ENCODE measurements at regions not wholly inside any gene's neighbourhood (a gene's known extent, or its start where the extent isn't known, plus 50 kb on each side); places are given as distances from the start of the nearest gene placed in this dataset.

DNA sequence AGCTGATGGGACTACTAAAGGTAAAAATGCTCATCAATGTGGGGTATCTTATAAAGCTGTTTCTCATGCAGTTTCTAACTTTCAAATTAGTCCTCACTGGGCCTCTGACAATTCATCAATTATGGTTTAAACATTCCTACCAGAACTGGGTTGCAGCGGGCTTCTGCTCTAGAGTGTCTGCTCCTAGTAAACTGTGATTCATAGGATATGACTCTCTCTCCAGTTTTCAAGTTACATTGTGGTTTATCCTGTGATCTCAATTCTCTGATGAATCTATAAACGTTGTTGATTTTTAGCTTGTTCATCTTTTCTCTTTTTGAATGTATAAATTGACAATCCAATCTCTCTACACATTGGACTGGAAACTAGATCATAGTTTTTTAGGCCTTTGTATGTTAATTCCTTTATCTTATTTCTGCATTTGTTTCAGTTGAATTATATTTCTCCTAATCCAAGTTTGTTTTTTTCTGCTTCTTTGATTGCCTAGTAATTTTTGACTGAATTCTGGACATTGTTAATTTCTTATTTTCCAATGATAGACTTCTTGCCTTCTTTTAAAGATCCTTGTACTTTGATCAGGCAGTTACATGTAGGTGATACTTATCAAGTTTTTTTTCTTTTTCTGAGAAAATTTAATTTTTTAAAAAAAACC lies 822.6 kb downstream of the TLE1 start:
- TF ChIP-seq, protein P1, sequence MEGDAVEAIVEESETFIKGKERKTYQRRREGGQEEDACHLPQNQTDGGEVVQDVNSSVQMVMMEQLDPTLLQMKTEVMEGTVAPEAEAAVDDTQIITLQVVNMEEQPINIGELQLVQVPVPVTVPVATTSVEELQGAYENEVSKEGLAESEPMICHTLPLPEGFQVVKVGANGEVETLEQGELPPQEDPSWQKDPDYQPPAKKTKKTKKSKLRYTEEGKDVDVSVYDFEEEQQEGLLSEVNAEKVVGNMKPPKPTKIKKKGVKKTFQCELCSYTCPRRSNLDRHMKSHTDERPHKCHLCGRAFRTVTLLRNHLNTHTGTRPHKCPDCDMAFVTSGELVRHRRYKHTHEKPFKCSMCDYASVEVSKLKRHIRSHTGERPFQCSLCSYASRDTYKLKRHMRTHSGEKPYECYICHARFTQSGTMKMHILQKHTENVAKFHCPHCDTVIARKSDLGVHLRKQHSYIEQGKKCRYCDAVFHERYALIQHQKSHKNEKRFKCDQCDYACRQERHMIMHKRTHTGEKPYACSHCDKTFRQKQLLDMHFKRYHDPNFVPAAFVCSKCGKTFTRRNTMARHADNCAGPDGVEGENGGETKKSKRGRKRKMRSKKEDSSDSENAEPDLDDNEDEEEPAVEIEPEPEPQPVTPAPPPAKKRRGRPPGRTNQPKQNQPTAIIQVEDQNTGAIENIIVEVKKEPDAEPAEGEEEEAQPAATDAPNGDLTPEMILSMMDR (IDR thresholded peaks at IDR 0.05) = no peak
- no peak for TF ChIP-seq EP300 (IDR thresholded peaks at IDR 0.05)
- no peak for TF ChIP-seq POLR2A (IDR thresholded peaks at IDR 0.05)
- no peak for TF ChIP-seq POLR2AphosphoS5 (IDR thresholded peaks at IDR 0.05)

Measured in sigmoid colon (tissue), 4 donors.